RKO (cell line): ENCODE measurements at regions not wholly inside any gene's neighbourhood (a gene's known extent, or its start where the extent isn't known, plus 50 kb on each side); places are given as distances from the start of the nearest gene placed in this dataset.

Experiments
- DNase-seq: peaks from one replicate; pipeline ENCODE4 v3.0.0-alpha.2; 2016; ENCODE audit warnings: low spot score

- DNase-seq, result no peak
Measured at GRCh38 chr9:7238247-7238637, 480.5 kb downstream of the KDM4C start.

- DNase-seq, result no peak
Measured at GRCh38 chr9:7237473-7238246, 479.9 kb downstream of the KDM4C start.

DNA sequence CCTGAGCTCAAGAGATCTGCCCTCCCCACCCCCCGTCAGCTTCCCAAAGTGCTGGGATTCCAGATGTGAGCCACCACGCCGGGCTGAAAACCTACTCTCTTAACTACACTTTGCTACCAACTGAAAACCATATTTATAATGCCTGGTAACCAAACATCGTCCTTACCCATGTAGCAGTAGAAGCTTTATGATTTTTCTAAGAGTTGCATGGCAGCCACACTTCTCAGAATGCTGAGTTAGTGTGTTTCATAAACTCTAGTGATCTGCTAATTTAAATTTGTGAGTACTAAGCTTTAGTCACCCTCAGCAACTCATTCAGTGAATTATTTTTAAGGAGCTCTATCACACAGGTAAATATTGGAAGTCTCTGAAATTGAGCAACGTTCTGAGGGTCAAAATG, 478.4 kb downstream of the KDM4C start:
- DNase-seq, result no peak

DNA sequence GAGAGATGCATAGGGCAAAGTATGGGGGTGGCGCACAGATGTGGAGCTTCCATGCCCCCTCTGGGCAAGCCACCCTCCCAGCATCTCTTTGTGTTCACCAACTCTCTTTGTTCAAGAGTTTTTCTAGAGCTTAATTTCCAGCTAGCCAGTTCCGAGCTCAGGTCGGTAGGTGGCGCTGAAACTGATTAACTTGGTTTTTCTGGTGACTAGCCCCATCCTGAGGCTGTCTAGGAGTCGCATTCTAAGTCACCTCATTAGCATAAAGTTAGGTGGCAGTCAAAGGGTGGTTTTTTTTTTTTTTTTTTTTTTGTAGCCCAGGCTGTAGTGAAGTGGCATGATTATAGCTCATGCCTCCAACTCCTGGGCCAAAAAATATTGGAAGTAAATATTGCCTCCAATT, 476.4 kb downstream of the KDM4C start:
- peak; percentile 66 for DNase-seq

DNA sequence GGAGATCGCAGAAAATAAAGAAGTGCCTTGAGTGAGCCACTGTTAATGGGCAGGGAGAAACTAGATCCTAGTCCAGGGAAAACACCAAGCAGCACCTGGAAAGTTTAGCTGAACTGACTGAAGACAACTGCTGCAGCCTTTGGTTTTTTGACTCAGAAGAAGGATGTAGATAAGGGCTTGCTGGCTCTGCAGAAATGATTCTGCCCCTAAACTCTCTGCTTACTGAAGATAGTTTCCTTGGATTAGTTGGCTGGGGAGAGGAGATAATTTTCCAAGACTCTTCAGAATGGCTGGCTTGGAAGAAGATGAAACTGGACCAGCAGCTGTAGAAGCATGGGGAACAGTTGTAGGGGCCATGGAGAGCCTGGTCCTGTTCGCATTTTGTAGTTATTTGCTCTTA, 471.8 kb downstream of the KDM4C start:
- no peak for DNase-seq

DNA sequence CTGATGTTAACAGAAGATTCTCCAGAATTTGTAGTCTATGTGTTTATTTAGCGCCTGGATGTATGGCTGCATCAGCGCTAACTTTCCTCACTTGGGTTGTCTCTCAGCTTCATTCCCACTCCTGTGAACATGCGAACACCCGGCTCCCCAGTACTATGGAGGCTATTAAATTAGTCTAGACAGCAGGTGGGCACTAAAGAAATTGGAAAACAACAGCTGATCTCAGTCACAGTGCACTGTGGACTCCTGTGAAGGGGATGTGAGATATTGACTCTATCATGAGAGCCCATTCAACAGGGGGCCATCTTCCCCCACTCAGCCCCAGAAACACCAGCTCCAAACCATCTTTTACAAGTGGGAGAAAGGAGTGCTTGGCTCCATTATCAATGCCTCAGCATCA, 471.0 kb downstream of the KDM4C start:
- no peak for DNase-seq

- DNase-seq, result no peak
Measured at GRCh38 chr9:7227951-7228350, 470.2 kb downstream of the KDM4C start.

DNA sequence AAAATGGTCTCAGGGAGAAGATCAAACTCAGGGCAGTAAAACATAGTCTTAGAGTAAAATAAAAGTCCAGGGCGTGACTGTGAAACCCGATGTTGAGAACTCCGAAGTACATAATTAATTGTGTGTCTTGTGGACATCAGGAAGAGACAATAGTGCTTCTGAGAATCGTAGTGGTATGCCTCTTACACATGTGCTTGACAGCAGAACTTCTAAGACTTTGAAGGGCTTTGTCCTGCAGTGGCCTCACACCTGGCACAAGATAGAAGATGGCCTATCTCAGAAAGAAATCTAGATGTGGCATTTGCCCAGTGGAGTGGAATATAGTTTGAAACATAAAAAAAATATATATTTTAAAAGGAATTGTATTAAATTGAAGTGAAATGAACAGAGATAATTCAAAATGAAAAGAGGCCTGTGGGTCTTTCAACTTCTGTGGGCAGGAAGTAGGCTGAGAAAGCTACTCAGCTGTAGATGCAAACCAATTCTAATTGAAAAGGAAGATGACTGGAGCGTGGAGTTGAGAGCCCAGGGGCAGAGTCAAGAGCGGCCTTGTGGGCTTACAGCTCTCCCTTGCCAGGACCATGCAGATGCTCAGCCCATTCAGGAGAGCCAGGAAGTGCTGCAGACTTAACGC, 468.4 kb downstream of the KDM4C start:
- no peak for DNase-seq
